HG02973 (cell line): ENCODE measurements at regions not wholly inside any gene's neighbourhood (a gene's known extent, or its start where the extent isn't known, plus 50 kb on each side); places are given as distances from the start of the nearest gene placed in this dataset.
A peak's percentile ranks its signal among the peaks of the same experiment; 100 is the strongest.
"Not testable (repeated sequence)": the region's sequence is repeated elsewhere in the genome, so short reads cannot be mapped to it uniquely, and the experiment has no call there.

Experiments
- ATAC-seq: cut with Tn5 transposase; IDR thresholded peaks from one replicate; pipeline ENCODE4 v1.9.1; 2021; ENCODE audit warnings: moderate library complexity; ENCODE audit not compliant: unreplicated experiment

DNA sequence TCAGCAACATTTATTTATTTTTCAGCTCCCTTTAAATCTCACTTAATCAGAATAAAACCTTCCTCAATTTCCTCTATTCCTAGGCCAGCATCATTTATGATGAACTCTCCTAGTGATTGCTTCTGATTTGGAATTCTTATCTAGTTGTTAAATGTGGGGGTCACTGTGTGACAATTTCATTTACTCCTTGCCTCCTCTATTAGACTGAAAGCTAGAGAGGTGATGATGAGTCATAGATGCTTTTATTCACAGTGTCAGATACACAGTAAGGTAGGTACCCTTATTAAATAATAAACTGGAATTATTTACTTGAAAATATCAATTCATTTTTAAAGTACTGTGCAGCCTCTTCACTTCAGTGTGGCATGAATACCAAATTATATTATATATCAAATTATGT lies 960.6 kb downstream of the MAT2B start:
- no peak for ATAC-seq

DNA sequence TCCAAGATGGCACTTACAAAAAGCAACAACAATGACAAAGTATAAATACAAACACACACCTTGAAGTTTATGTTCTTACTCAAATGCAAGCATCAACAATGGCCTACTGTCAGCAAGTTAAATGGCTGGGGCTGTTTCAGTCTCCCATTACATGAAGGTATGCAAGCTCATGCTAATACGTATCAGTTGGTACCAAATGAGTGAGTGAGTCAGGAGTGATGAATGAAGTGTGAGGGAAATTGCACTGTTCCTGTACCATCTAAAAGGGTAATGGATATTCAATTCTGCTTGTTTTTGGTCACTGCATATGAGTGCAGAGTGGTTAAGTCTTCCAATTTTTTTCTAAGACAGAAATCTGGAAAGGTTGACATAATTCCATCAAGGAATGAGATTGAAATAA lies 964.9 kb downstream of the MAT2B start:
- no peak for ATAC-seq

DNA sequence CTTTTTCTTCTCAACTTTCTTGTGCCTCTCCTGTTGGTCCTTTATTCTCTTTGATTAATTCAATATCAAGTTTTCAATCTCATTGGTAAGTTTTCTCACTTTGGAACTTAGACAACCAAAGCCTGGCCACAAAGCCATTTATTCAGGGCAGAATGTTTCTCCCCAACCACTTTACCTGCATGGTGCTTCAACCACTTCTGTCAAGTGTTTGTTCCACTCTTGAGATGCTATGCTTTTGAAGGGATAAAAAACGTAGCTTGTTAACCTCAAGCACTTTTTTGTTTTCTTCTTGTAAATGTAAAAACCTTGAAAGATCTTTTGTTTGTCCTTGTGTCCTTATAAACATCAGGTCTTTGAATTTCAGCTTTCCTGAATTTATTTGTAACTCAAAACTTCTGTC lies 966.7 kb downstream of the MAT2B start:
- no peak for ATAC-seq

DNA sequence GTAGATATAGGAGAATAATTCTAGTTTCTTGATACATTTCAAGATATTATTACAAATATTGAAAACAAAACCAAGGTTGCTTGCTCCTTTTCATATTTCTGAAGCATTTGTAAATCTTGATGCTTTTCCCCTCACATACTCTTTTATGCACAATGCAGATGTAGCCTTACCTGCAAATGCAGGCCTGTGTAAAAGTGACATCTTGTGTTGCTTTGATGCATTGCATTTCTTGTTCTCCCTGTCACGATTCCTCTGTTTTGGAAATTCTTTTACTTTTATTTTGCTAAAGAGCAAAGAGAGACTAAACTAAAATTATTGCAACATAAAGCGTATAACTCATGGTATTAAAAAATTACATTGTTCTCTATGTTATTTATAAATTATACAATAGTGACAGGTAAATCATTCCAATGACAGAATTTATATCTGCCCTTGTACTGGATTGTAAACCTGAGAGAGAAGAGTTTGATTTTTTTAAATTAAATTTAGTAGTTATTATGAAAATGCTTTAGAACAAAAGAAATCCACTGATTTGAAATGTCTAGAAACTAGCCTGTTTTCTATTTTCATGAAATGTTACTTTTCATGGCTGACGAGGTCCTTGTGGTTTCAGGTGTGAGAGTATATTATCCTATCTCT lies 970.0 kb downstream of the MAT2B start:
- ATAC-seq: no peak

DNA sequence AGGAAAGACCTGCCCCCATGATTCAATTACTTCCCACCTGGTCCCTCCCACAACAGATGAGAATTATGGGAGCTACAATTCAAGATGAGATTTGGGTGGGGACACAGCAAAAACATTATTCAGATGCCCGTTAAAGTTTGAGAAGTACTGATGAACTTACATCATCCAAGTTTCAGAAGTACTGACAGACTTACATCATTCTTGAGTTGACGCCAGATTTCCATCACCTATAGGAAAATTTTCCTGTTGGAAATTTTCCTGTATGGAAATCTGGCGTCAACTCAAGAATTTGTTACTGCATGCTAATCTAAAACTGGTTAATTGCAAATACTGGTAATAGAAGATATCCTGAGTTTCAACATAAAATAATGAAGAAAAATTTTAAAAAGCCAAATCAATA lies 975.9 kb downstream of the MAT2B start:
- ATAC-seq: no peak

DNA sequence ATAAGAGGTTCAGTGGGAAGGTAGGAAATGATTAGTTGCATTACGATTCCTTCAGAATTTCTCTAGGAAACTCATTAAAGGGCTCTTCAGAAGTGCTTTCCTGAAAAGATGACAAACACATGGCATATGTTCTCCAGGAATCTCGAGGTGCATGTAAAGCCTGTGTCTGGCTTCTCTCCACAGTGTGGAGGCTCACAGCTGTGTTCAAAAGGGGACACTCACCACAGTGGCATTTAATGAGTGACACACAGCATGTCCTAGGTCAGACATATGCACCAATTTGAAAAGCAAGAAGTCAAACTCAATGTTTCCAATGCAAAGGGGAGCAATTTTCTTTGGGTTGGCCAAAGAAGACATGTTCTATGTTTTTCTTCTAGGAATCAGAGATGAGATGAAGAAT lies 976.9 kb downstream of the MAT2B start:
- no peak for ATAC-seq

DNA sequence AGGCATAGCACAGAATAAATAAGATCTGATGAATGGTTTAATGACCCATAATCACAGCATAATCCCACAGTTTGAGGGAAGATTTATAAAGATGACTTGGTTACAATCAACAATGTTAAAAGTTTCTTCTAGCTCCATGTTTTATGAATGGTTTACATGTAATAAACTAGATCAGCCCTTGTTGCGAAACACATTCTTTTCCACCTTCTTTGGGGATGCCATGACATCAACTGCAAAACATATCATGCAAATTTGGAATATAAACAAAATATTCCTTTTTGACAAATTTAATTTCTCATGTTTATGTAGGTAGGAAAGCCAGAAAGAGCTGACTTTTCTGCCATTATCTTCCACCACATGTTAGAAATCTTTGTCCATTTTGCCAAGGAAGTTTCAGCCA lies 979.5 kb downstream of the MAT2B start:
- no peak for ATAC-seq

DNA sequence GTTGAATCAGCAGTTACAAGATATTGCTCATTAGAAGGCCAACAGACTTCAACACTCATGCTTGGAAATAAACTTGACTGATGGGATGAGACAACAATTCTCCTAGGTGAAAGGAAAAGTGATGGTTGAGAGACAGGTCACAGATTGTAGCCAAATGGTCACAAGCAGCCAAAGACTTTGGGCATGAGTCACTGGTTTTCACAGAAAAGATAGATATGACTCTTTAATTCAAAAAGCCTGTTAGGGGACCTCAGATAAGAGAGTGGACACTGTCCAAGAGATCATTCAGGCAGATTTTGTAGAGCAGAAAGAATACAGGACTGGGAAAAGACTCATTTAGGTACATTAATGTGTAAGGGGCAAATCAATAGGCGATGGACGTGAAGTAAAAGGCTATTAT lies 982.5 kb downstream of the MAT2B start:
- ATAC-seq: no peak

DNA sequence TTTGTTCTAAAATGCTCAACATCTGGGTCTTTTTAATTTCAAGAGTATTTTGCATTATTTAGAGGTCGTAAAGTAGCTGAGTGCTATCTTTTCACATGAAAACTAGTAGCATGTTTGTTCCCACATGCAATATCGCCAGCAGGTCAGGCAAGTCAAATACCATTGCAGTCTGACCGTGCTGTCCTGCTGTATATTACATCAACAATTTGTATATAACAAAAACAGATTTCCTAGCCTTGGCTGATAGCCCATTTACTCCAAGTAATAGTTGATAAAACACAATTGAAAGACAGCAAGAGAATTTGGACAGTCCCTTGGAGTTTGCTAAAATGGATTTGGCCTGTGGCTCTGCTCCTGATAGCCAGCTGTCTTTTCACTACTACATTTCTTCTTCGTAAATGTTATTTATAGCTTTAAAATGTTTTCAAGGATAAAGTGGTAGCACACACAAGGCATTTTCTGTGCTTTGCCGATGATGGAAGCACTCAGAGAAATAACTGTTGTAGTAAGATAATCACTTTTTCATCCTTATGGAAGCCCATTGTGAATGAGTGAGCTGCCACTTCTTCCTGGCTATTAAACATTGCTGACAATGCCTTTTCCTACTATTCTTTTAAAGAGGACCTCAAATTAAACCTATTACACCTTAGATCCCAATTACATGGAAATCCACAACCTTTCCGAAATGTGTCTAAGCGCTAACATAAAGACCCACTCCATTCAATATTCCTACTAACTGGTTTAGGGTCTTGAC lies 992.1 kb downstream of the MAT2B start:
- ATAC-seq: no peak

DNA sequence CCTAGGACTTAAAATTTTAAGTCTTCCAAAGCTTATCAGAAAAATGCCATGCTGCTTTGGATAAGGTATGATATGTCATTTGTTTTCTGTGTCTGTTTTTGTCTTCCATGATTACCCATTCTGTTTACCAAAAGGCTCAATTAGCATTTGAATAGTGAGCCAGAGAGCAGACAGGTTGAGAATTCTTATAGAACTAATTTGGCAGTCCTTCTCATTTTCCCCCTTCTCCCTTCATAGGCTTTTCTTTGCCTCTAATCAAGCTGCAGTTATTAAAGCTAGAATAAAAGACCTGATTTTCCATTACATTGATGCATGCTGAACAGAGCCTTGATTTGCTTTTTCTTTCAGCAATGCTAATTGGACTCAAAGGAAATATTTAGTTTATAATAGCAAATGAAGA lies 993.0 kb downstream of the MAT2B start:
- no peak for ATAC-seq

DNA sequence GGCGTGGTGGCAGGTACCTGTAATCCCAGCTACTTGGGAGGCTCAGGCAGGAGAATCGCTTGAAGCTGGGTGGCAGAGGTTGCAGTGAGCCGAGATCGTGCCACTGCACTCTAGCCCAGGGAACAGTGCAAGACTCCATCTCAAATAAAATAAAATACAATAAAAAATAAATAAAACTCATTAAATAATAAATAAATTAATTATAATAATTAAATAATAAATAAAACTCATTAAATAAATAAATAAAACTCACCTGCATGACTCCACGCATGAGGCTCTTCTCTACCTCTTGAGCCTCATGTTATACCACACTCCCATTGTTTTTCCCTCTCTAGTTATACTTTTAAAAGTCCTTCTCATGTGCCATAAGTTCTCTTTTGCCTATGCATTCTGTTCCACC lies 995.4 kb downstream of the MAT2B start:
- no peak for ATAC-seq

DNA sequence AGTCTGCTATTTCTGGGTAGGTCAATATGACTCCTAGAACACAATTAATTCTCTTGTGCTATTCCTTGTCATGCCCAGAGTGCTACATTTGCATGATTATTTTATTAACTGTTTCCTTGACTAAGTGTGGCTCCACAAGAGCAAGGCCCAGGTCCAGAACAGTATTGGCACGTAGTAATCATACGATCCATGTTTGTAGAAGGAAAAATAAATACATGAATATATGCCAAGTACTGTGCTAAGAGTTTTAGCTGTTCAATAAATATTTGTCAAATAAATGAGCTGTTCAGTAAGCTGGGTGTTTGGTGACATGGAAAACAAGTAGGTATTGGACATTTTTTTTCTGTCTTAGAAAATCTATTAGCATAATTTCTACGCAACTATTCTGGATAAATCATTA lies 995.9 kb downstream of the MAT2B start:
- ATAC-seq: no peak

DNA sequence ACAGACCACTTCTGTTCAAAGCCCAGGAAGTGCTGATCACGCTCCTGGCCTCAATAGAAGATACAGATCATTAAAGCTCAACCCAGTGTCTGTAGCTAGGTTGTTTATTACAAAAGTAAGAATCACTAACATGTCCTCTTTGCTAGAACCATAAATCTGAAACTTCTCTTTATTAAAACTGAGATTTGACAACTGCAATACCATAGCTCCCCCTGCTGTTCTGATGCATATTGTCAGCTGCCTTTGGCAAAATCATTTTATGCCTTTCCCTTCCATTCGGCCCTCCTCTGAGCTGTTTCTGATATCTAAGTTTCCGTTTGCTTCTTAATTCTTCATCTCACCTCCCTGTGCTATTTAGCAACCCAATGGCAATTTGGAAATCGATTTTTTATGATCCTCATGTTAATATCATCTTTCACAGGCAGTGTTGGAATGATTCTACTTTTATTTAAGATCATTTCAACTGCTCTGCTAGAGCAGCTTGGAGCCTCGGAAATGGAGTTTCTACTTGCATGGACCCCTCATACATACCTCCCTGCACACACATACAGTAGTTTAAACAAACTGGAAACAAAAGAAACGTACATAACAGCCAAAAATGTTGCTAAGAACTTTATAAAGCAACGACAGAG lies 998.8 kb downstream of the MAT2B start:
- peak; percentile 70 for ATAC-seq

DNA sequence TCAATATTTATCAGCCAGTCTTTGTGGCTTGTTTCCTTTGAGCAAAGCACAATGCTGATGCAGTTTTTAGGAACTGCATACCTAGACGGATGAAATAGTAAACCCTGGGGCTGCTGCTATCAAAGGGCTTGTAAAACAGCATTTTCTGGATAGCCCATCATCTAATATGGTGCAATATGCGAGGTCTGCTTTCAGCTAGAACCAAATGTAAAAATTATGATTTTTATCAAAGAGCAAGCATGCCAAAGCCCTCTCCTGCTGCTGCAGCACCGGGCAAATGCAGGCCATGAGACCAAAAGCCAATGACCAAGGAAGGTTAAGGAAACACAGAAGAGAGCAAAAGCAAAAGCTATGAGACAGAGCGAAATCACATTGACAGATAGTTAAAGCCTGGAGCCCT lies 1000.4 kb downstream of the MAT2B start:
- ATAC-seq: no peak

DNA sequence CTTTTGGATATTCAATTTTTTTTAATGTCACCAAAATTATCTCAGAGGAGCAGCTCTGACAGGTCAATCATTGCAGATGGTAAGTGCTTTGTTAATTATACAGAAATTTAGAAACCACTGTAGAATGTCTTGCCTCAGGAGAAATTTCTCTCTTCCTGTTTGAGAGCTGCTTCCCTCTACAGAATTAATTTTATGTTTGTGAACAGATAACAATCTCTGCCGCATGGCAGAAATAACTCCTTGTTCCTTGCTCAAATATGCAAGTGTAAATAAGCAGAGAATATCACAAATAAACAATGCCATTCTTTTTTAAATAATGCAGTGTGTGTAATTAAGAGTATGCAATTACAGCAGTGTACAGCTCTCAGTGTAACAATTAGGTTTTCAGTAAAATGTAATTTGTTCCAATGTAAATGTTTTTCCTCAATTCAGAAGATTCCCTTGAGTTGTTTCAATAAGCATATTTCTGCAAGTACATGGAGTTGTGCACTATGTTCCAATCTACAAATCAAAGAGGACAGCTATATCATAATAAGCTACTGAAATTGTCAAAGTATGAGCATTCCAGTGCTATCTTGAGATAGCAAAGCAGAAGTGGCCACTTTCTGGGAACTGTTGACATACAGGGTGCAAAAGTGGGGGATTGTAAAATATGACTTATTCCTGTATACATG lies 1012.8 kb downstream of the MAT2B start:
- no peak for ATAC-seq

DNA sequence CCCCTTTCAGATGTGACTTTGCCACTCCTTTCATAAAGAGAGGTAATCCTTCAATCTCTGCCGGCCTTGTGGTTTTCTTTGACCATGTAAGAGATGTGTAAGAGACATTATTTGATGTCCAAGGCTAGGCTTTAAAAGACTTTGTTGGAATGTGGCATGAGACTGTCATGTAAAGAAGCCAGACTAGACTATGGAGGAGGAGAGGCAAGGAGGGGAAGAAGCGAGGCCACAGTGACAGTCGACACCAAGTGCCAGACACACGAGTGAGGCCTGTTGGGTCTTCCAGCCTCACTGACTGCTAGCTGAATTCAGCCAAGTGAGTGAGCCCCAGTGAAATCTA lies 1013.3 kb downstream of the MAT2B start:
- ATAC-seq: no peak

DNA sequence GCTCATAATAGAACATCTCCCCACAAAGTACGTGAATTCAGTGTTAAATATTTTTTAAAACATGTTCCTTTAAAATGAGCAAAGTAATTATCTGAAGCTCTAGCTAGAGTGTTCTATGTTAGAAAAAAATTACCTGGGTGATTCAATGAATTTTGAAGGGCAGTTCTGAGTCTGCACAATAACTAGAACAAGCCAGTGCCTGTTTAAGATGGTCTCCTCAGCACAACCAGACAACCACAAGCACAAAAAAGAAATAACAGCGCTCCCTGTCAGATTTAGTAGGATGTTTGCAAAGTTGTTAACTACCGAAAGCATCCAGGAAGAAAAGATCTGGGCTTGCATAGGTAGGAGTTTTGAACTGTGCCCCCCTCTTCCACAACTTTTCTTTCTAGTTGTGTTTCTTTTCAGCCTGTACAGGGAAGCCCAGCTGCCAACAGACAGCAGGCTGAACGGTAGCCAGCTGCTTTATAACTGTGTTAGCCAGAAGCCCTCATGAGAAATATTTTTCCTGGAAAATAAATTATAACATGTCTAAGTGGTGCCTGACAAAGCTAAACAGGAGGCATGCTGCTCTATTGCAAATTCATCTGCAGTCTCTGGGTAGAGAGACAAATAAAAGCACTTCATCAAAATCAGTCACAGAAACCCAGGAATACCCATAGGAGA lies 1026.9 kb downstream of the MAT2B start:
- ATAC-seq: no peak

DNA sequence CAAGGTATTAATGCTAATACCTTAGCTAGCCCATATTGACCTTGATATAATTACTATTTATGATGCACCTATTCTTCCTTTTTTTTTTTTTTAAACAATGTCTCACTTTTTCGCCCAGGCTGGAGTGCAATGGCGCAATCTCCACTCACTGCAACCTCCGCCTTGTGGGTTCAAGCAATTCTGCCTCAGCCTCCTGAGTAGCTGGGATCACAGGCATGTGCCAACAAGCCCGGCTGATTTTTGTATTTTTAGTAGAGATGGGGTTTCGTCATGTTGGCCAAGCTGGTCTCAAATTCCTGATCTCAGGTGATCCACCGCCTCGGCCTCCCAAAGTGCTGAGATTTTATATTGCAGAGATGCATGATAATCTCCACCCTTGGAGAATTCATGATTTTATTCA lies 1028.0 kb downstream of the MAT2B start:
- not testable (repeated sequence) for ATAC-seq

DNA sequence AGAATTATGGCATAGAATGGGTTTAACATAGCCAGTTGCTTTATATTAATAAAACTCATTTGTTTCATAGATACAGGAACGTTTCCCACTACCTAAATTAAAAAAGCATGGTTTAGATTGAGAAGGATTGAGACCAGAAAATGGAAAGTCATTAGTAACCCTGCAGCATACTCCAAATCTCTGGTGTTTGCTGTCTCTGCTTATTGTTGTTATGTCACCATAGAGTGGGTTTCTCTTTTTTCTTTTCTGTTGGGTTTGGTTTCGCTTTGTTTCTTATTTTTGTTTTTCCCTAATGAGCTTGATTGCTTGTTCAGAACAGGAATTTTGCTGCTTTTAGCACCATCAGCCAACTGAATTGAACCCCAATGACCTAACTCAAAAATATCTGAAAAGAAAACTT lies 1034.8 kb downstream of the MAT2B start:
- ATAC-seq: no peak

DNA sequence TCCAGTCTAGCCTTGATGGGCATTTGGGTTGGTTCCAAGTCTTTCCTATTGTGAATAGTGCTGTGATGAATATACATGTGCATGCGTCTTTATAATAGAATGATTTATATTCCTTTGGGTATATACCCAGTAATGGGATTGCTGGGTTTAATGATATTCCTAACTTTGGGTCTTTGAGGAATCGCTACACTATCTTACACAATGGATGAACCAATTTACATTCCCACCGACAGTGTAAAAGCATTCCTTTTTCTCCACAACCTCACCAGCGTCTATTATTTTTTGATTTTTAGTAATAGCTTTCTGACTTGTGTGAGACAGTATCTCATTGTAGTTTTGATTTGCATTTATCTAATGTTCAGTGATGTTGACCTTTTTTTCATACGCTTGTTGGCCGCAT lies 1040.1 kb downstream of the MAT2B start:
- ATAC-seq: no peak

DNA sequence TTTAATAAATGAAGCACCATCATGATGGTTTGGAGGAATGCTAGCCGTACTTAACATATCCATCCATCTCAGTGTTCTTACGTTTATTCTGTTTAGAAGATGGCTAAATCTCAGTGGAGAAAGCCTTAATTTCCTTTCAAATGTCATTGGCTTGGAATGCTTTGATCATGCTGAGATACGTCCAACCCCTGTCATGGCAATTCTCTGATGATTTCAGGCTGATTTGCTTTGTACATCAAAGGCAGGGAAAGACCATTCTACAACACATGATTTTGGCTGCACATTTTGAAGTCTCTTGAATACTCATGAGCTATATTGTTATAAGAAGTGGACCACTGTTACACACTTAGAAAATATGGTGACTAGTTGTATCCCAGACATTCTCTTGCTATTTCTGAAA lies 1048.4 kb downstream of the MAT2B start:
- ATAC-seq: no peak
